ENCODE measurements at regions not wholly inside any gene's neighbourhood (a gene's known extent, or its start where the extent isn't known, plus 50 kb on each side); places are given as distances from the start of the nearest gene placed in this dataset.

DNA sequence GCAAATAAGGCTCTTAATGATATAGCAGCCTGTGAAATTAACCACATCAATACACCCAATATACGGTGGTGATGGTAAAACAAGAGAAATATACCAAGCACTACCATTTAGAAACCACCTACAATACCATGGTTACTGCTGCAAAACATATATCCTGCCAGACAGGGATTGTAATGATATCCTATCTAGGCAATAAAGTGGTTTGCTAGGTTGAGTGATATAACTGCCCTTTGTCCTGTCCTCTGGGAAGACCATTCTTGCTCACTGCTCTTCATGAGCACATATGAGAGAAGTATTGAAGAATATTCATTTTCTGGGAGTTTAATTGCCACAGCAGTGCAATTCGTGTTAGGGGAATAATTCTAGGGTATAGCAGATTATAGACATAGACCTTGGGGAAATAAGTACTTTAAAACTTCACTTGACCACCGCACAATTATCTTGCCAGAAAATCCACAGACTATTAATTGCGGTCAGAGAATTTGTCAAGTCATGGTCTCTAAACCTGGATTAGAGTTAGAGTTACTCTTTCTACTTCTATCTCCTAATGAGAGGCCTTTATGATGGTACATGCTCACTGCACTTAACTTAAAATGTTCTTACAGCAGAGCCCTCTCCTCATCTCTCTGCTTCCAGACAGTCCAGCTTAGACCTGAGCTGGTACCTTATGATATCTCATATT lies 413.0 kb downstream of the ZNF608 start:
- TF ChIP-seq TAF1 (IDR thresholded peaks at IDR 0.05; ENCODE audit: borderline replicate concordance, insufficient read depth, low read length) (no peak), POLR2AphosphoS5 (IDR thresholded peaks at IDR 0.05; ENCODE audit: low read depth, low read length) (no peak)
